SKM-1 (cell line): ENCODE measurements at regions not wholly inside any gene's neighbourhood (a gene's known extent, or its start where the extent isn't known, plus 50 kb on each side); places are given as distances from the start of the nearest gene placed in this dataset.
A peak's percentile ranks its signal among the peaks of the same experiment; 100 is the strongest.

Experiments used
- DNase-seq: peaks from one replicate; lab custom pipeline; 2025; ENCODE audit not compliant: unreplicated experiment; lab: John Stamatoyannopoulos, UW

GRCh38 chr6:22045261-22045912 is 251.4 kb downstream of the PRL start:
- DNase-seq: no peak

GRCh38 chr6:22049002-22049401 is 247.8 kb downstream of the PRL start:
- DNase-seq: no peak

- DNase-seq: no peak
Measured at GRCh38 chr6:22053391-22053997, 243.3 kb downstream of the PRL start.

- no peak for DNase-seq
Measured at GRCh38 chr6:22056398-22056797, 240.4 kb downstream of the PRL start.

GRCh38 chr6:22057962-22058361 is 238.9 kb downstream of the PRL start:
- no peak for DNase-seq

GRCh38 chr6:22059126-22059525 is 237.7 kb downstream of the PRL start:
- DNase-seq: no peak

- DNase-seq: no peak
Measured at GRCh38 chr6:22059946-22060345, 236.9 kb downstream of the PRL start.

- DNase-seq: no peak
Measured at GRCh38 chr6:22062807-22063408, 233.9 kb downstream of the PRL start.

GRCh38 chr6:22064558-22064957 is 232.3 kb downstream of the PRL start:
- DNase-seq: no peak

GRCh38 chr6:22067122-22067521 is 229.7 kb downstream of the PRL start:
- DNase-seq: no peak

- DNase-seq: no peak
Measured at GRCh38 chr6:22067671-22068070, 229.2 kb downstream of the PRL start.

GRCh38 chr6:22068561-22069305 is 228.1 kb downstream of the PRL start:
- no peak for DNase-seq

GRCh38 chr6:22069306-22069800 is 227.5 kb downstream of the PRL start:
- no peak for DNase-seq

GRCh38 chr6:22071270-22072041 is 225.4 kb downstream of the PRL start:
- no peak for DNase-seq

GRCh38 chr6:22072949-22073348 is 223.9 kb downstream of the PRL start:
- DNase-seq: no peak

- peak; percentile 55 for DNase-seq
Measured at GRCh38 chr6:22073516-22074198, 223.2 kb downstream of the PRL start.

GRCh38 chr6:22078288-22078687 is 218.5 kb downstream of the PRL start:
- DNase-seq: no peak

GRCh38 chr6:22078802-22079545 is 217.9 kb downstream of the PRL start:
- DNase-seq: no peak

- no peak for DNase-seq
Measured at GRCh38 chr6:22079783-22080182, 217.1 kb downstream of the PRL start.

- no peak for DNase-seq
Measured at GRCh38 chr6:22081709-22082108, 215.1 kb downstream of the PRL start.
